Panc1 (cell line): ENCODE measurements at regions not wholly inside any gene's neighbourhood (a gene's known extent, or its start where the extent isn't known, plus 50 kb on each side); places are given as distances from the start of the nearest gene placed in this dataset.

Experiments
- CTCF ChIP-seq: fragments of 450-650 bp; IDR thresholded peaks from 2 replicates; pipeline ENCODE4 v1.5.1; 2017; ENCODE audit warnings: mild to moderate bottlenecking
- POLR2AphosphoS5 ChIP-seq: IDR thresholded peaks from 2 replicates; pipeline ENCODE4 v1.6.1; 2012; ENCODE audit warnings: mild to moderate bottlenecking, low read depth, low read length, moderate library complexity

- TF ChIP-seq CTCF, result no peak
- no peak for TF ChIP-seq POLR2AphosphoS5
These were observed 267.8 kb upstream of the HDAC4 start for GRCh38 chr2:239668651-239669050.
